GM23248 (cell line): ENCODE measurements at regions not wholly inside any gene's neighbourhood (a gene's known extent, or its start where the extent isn't known, plus 50 kb on each side); places are given as distances from the start of the nearest gene placed in this dataset.

Experiments used
- EZH2 ChIP-seq: fragments of 200-600 bp; sonication (generic); IDR thresholded peaks from 2 replicates; pipeline ENCODE4 v1.6.1; 2018; ENCODE audit warnings: antibody characterized with exemption, mild to moderate bottlenecking; ENCODE audit not compliant: insufficient read depth, poor library complexity, severe bottlenecking
- EZH2phosphoT487 ChIP-seq: fragments of 200-600 bp; sonication (generic); IDR thresholded peaks from 2 replicates; pipeline ENCODE4 v1.6.1; 2018; ENCODE audit warnings: antibody characterized with exemption, moderate library complexity, mild to moderate bottlenecking, low read depth; ENCODE audit not compliant: insufficient read depth

DNA sequence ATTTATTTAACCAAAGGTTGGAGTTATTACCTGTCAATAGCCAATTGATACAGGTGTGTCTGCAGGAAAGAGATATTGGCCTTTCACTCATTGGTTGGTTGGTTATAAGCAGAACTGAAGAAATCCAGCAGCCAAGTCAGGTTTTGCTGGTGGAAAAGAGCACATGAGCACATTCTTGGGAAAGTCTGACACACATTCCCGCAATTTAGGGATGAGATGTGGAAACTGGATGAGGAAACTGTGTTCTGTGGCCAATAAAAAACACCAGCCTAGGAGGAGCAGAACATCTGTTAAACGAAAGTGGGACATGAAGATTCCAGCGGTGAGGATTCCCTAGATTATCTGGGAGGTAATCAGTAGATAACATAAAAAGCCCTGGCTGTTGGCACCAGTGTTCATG is 567.4 kb upstream of the CPEB2 start:
- no peak for TF ChIP-seq EZH2
- no peak for TF ChIP-seq EZH2phosphoT487
